Brain microvascular endothelial cell (primary cell): ENCODE measurements at regions not wholly inside any gene's neighbourhood (a gene's known extent, or its start where the extent isn't known, plus 50 kb on each side); places are given as distances from the start of the nearest gene placed in this dataset.
"Not testable (repeated sequence)": the region's sequence is repeated elsewhere in the genome, so short reads cannot be mapped to it uniquely, and the experiment has no call there.

Source experiments
- DNase-seq: peaks from one replicate; pipeline ENCODE4 v3.0.0-alpha.2; 2020
- H3K27ac ChIP-seq: fragments of 250-450 bp; sonication (Bioruptor Pico); 2 replicates; pipeline ENCODE4 v1.5.1; 2020; ENCODE audit warnings: mild to moderate bottlenecking, moderate library complexity
- H3K27me3 ChIP-seq: fragments of 250-450 bp; sonication (Bioruptor Pico); replicated peaks from 2 replicates; pipeline ENCODE4 v1.5.1; 2020; ENCODE audit warnings: mild to moderate bottlenecking
- H3K36me3 ChIP-seq: fragments of 250-450 bp; sonication (Bioruptor Pico); replicated peaks from 2 replicates; pipeline ENCODE4 v1.5.1; 2020; ENCODE audit warnings: mild to moderate bottlenecking
- H3K4me3 ChIP-seq: 2 replicates; pipeline ENCODE4 v1.5.1; 2011; ENCODE audit warnings: low read depth, mild to moderate bottlenecking, control low read depth, low read length, moderate library complexity
- CTCF ChIP-seq: IDR thresholded peaks from 2 replicates; pipeline ENCODE4 v1.5.1; 2011; ENCODE audit warnings: low read depth, mild to moderate bottlenecking, moderate library complexity, low read length, control low read depth, inconsistent platforms; ENCODE audit errors: missing control alignments
- in situ Hi-C: cut with HindIII; loops from 2 replicates; pipeline ENCODE4 v1.10.0; 2017; ENCODE audit warnings: low sequenced_read_pairs, low pct_ligation_motif_present

DNA sequence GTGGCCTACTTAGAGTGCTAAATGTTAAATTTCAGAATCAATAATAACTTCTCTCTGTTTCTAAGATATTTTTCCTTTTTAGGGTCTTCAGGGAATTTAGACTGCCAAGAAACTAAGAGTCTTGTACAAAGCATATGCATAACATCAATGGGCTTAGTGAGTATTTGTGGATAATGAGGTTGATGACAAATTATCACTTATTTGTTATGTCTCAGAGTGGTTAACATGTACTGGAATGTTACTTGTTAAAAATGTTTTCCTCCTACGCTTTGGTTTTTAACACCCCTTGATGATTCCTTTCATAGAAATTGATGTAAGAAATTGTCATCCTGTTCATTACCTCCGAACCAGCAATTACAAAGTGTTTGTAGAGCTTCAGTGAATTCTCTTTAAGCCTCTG is 144.3 kb downstream of the MRPS30 start:
- Histone ChIP-seq H3K27me3 (no peaks in the 10 kb centered on the region), H3K27ac (no peak overlapping the region), H3K36me3 (no peaks in the 10 kb centered on the region), H3K4me3 (no peak overlapping the region)
- in situ Hi-C loops = no loop called here
- DNase-seq = no peak
- TF ChIP-seq CTCF = no peak

DNA sequence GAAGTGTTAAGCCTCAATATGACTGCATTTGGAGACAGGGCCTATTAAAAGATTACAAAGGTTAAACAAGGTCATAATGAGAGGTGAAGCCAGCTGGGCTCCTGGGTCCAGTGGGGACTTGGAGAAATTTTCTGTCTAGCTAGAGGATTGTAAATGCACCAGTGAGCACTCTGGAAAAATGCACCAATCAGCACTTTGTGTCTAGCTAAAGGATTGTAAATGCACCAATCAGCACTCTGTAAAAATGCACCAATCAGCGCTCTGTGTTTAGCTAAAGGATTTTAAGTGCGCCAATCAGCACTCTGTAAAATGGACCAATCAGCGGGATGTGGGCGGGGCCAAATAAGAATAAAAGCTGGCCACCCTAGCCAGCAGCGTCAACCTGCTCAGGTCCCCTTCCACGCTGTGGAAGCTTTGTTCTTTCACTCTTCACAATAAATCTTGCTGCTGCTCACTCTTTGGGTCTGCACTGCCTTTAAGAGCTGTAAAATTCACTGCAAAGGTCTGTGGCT is 150.3 kb downstream of the MRPS30 start:
- H3K27me3 ChIP-seq, H3K27ac ChIP-seq, H3K36me3 ChIP-seq, H3K4me3 ChIP-seq, DNase-seq, in situ Hi-C loops: not testable (repeated sequence)

DNA sequence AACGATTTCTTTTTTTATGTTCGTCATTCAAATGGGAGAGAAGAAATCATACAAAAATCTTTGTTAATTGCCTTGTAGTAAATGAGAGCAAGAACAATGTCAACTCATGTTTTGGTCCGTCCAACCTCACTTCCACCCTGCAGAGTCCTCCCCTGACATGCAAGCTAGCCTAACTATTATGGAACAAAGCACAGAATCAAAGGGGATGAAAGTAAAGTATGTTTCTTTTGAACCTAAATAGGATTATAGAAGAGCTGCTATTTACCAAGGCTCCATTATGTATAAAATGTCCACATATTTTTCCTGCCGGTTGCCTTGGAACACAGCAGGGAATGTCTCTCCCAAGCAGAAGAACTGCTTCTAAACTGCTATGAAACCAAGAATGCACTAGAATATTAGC is 161.1 kb downstream of the MRPS30 start:
- DNase-seq = no peak
- in situ Hi-C loops = no loop called here
- no peak for TF ChIP-seq CTCF

GRCh38 chr5:44970963-44971362 is 162.2 kb downstream of the MRPS30 start:
- H3K36me3 ChIP-seq, H3K27ac ChIP-seq, in situ Hi-C loops, H3K4me3 ChIP-seq, H3K27me3 ChIP-seq, DNase-seq: not testable (repeated sequence)

More for the DNA sequence above, 161.1 kb downstream of the MRPS30 start:
- Histone ChIP-seq H3K4me3 (no peak overlapping the region), H3K36me3 (no peaks in the 10 kb centered on the region), H3K27ac (no peak overlapping the region), H3K27me3 (no peaks in the 10 kb centered on the region)

- Histone ChIP-seq H3K36me3 (no peaks in the 10 kb centered on the region), H3K27me3 (no peaks in the 10 kb centered on the region), H3K27ac (no peak overlapping the region), H3K4me3 (no peak overlapping the region)
- DNase-seq = no peak
- in situ Hi-C loops = no loop called here
- no peak for TF ChIP-seq CTCF
These were observed 166.1 kb downstream of the MRPS30 start for GRCh38 chr5:44974813-44975212.

GRCh38 chr5:44981708-44982107 is 173.0 kb downstream of the MRPS30 start:
- Histone ChIP-seq H3K27ac (no peak overlapping the region), H3K27me3 (no peaks in the 10 kb centered on the region), H3K4me3 (no peak overlapping the region), H3K36me3 (no peaks in the 10 kb centered on the region)
- DNase-seq = no peak
- in situ Hi-C loops = no loop called here
- TF ChIP-seq CTCF = no peak

- Histone ChIP-seq H3K4me3 (no peak overlapping the region), H3K27me3 (no peaks in the 10 kb centered on the region), H3K36me3 (no peaks in the 10 kb centered on the region), H3K27ac (no peak overlapping the region)
- TF ChIP-seq CTCF = no peak
- in situ Hi-C loops = no loop called here
- no peak for DNase-seq
These were observed 174.3 kb downstream of the MRPS30 start for GRCh38 chr5:44983006-44983405.
